NT2/D1 (cell line): ENCODE measurements at regions not wholly inside any gene's neighbourhood (a gene's known extent, or its start where the extent isn't known, plus 50 kb on each side); places are given as distances from the start of the nearest gene placed in this dataset.

Experiments
- SUZ12 ChIP-seq: IDR thresholded peaks from 2 replicates; pipeline ENCODE4 v1.6.1; 2011; ENCODE audit not compliant: insufficient read length, insufficient read depth; ENCODE audit errors: extremely low read depth
- YY1 ChIP-seq: IDR thresholded peaks from 2 replicates; pipeline ENCODE4 v1.6.1; 2011; ENCODE audit not compliant: insufficient read length, insufficient read depth

GRCh38 chr12:17999174-17999801, 90.7 kb downstream of the RERGL start:
- TF ChIP-seq SUZ12 (no peak), YY1 (no peak)
